ENCODE measurements at regions not wholly inside any gene's neighbourhood (a gene's known extent, or its start where the extent isn't known, plus 50 kb on each side); places are given as distances from the start of the nearest gene placed in this dataset.

- H3K4me1 Mint-ChIP-seq: peaks cover 20% of the 10 kb centered on the region
- H3K9me3 Mint-ChIP-seq: peaks cover 9% of the 10 kb centered on the region
- POLR2A ChIA-PET: no interaction called here
- H3K4me3 Mint-ChIP-seq: no peak overlapping the region
- CTCF ChIA-PET: no interaction called here
- TF ChIP-seq ZNF219 (CRISPR knock-in tag; IDR thresholded peaks at IDR 0.05; ENCODE audit: borderline replicate concordance) (no peak), AFF4 (CRISPR knock-in tag; IDR thresholded peaks at IDR 0.05; ENCODE audit: borderline replicate concordance) (no peak), ZNF416 (CRISPR knock-in tag; IDR thresholded peaks at IDR 0.05) (no peak), NR2C2 (CRISPR knock-in tag; IDR thresholded peaks at IDR 0.05) (no peak), NR3C1 (CRISPR knock-in tag; conservative IDR thresholded peaks at IDR 0.05; ENCODE audit: low read depth) (no peak), ELF4 (CRISPR knock-in tag; IDR thresholded peaks at IDR 0.05; ENCODE audit: low read depth) (no peak), FOXP1 (CRISPR knock-in tag; IDR thresholded peaks at IDR 0.05; ENCODE audit: borderline replicate concordance) (no peak), MYBL2 (CRISPR knock-in tag; IDR thresholded peaks at IDR 0.05) (no peak)
- ATAC-seq (no peak), DNase-seq (ENCODE audit: low spot score) (no peak)
- H3K27ac Mint-ChIP-seq: no peak overlapping the region
- no peaks in the 10 kb centered on the region for H3K27me3 Mint-ChIP-seq (ENCODE audit: low read depth)
- H3K36me3 Mint-ChIP-seq: peaks cover 3% of the 10 kb centered on the region
Measured at GRCh38 chr14:81963846-81964245, 430.2 kb upstream of the SEL1L start.

- CTCF ChIA-PET: no interaction called here
- no peak overlapping the region for H3K4me3 Mint-ChIP-seq
- peak; percentile 64 for ATAC-seq
- peaks cover 6% of the 10 kb centered on the region for H3K27me3 Mint-ChIP-seq (ENCODE audit: low read depth)
- no peak for DNase-seq (ENCODE audit: low spot score)
- POLR2A ChIA-PET: no interaction called here
- peaks cover 14% of the 10 kb centered on the region for H3K36me3 Mint-ChIP-seq
- H3K27ac Mint-ChIP-seq: no peak overlapping the region
- H3K9me3 Mint-ChIP-seq: peaks cover 14% of the 10 kb centered on the region
- peaks cover 46% of the 10 kb centered on the region for H3K4me1 Mint-ChIP-seq
- TF ChIP-seq ZNF423 (CRISPR knock-in tag; IDR thresholded peaks at IDR 0.05) (no peak), CREB1 (CRISPR knock-in tag; IDR thresholded peaks at IDR 0.05) (no peak), E2F4 (CRISPR knock-in tag; IDR thresholded peaks at IDR 0.05; ENCODE audit: borderline replicate concordance, low read depth) (no peak), FOXP1 (CRISPR knock-in tag; IDR thresholded peaks at IDR 0.05; ENCODE audit: borderline replicate concordance) (no peak), NFE2L1 (CRISPR knock-in tag; IDR thresholded peaks at IDR 0.05) (no peak), ZNF532 (CRISPR knock-in tag; IDR thresholded peaks at IDR 0.05; ENCODE audit: borderline replicate concordance) (no peak), ZNF671 (CRISPR knock-in tag; IDR thresholded peaks at IDR 0.05) (no peak), ATF3 (CRISPR knock-in tag; conservative IDR thresholded peaks at IDR 0.05) (no peak), CREM (CRISPR knock-in tag; IDR thresholded peaks at IDR 0.05) (no peak), PRDM15 (CRISPR knock-in tag; IDR thresholded peaks at IDR 0.05) (no peak), ZBTB43 (CRISPR knock-in tag; IDR thresholded peaks at IDR 0.05) (no peak), SMAD4 (CRISPR knock-in tag; IDR thresholded peaks at IDR 0.05) (no peak), ZNF121 (CRISPR knock-in tag; IDR thresholded peaks at IDR 0.05) (no peak), GRHL2 (CRISPR knock-in tag; IDR thresholded peaks at IDR 0.05; ENCODE audit: insufficient replicate concordance, severe bottlenecking) (no peak), PRRX2 (CRISPR knock-in tag; IDR thresholded peaks at IDR 0.05) (no peak)
Measured at GRCh38 chr14:81970307-81970706, 436.7 kb upstream of the SEL1L start.

Measured in WTC11 (cell line).